Ascending aorta (tissue), 2 donors: ENCODE measurements at regions not wholly inside any gene's neighbourhood (a gene's known extent, or its start where the extent isn't known, plus 50 kb on each side); places are given as distances from the start of the nearest gene placed in this dataset.

Source experiments
- DNase-seq, 2 donors: peaks; one replicate each; pipeline ENCODE4 v3.0.0-alpha.2; 2019; ENCODE audit warnings: low spot score in 2 of 2
- H3K27ac ChIP-seq, 2 donors: fragments of 200-600 bp; sonication (generic); one replicate each; pipeline ENCODE4 v1.5.1; 2016 to 2017; ENCODE audit warnings: mild to moderate bottlenecking in 1 of 2
- H3K27me3 ChIP-seq: fragments of 200-600 bp; sonication (generic); one replicate; pipeline ENCODE4 v1.5.1; 2017
- H3K36me3 ChIP-seq, 2 donors: fragments of 200-600 bp; sonication (generic); one replicate each; pipeline ENCODE4 v1.5.1; 2016
- H3K4me1 ChIP-seq, 2 donors: fragments of 200-600 bp; sonication (generic); one replicate each; pipeline ENCODE4 v1.5.1; 2016 to 2017; ENCODE audit warnings: mild to moderate bottlenecking in 1 of 2
- H3K4me3 ChIP-seq, 2 donors: fragments of 200-600 bp; sonication (generic); one replicate each; pipeline ENCODE4 v1.5.1; 2016 to 2017; ENCODE audit warnings: mild to moderate bottlenecking in 1 of 2
- H3K9me3 ChIP-seq, 2 donors: fragments of 200-600 bp; sonication (generic); one replicate each; pipeline ENCODE4 v1.5.1; 2016
- CTCF ChIP-seq, 3 experiments: fragments of 200-600 bp in 2 of 3; fragments of 450-650 bp in 1 of 3; sonication (generic) in 2 of 3; IDR thresholded peaks; one replicate each; pipeline ENCODE4 v1.5.1; 2016 to 2019; ENCODE audit warnings: antibody characterized with exemption in 3 of 3, mild to moderate bottlenecking in 1 of 3, moderate library complexity in 1 of 3
- intact Hi-C: fragments of 100-400 bp; cut with DNase I; formaldehyde crosslinking; loops from one replicate; pipeline ENCODE4 v1.15.1; 2023

DNA sequence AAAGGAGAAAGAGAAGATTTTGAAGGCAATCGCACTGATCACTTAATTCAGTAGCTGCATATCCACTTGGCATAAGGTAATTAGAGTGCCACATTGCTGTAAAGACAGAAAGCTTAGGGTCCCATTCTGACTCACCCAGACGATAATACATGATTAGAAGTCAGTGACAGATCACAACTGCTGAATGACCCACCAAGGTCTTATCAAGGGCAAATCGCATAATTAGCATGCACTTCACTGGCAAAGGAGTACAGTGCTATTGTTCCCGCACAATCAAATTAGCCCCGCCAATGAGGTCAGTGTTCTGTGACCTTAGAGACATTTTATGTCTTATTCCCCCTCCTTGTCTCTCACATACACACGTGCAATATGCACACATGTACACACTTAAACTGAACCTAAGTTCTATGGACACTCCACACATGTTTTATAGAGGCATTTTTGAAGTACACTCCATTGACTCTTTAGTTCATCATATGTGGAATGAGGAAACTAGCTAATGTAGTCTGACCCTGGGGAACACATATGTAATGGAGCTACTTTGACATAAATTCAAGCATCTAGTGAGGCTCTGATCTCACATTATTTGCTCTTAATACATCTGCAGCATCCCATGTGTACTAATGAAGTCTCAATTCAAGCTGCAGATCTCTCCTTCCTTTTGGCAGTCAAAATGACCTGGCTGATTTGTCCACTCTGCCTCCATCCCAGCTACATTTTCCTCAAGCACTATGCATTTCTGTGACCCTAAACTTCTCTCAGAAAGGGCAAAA lies 673.8 kb upstream of the FANCL start:
- Histone ChIP-seq H3K9me3 (no peaks in the 10 kb centered on the region), H3K4me1 (no peaks in the 10 kb centered on the region), H3K4me3 (no peak overlapping the region), H3K27ac (no peak overlapping the region), H3K27me3 (no peaks in the 10 kb centered on the region), H3K36me3 (no peaks in the 10 kb centered on the region)
- intact Hi-C loops, result no loop called here
- no peak for TF ChIP-seq CTCF (IDR thresholded peaks at IDR 0.05)
- no peak for DNase-seq

- DNase-seq, result no peak
- Histone ChIP-seq H3K27ac (no peak overlapping the region), H3K4me1 (no peaks in the 10 kb centered on the region), H3K27me3 (no peaks in the 10 kb centered on the region), H3K4me3 (no peak overlapping the region), H3K36me3 (no peaks in the 10 kb centered on the region), H3K9me3 (no peaks in the 10 kb centered on the region)
- TF ChIP-seq CTCF (IDR thresholded peaks at IDR 0.05), result no peak
- intact Hi-C loops, result no loop called here
Measured at GRCh38 chr2:58913082-58913726, 672.1 kb upstream of the FANCL start.

DNA sequence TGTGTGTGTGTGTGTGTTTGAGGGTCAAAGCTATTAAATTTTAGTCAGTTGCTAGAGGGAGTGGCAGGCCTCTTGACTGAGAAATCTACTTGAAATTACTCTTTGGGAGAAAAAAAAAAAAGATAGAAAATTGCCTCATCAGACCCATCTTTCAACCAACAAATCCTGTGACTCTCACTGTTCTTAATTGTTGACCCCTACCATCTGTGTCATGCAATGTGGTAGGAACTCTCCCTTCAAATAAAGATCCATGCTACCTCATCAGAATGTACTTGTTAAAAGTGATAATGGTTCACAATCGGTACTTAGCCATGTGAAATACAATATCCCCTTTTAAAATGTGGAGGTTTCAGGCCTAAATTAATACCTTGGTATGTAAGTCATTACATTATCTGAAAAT lies 670.8 kb upstream of the FANCL start:
- DNase-seq, result no peak
- Histone ChIP-seq H3K36me3 (no peaks in the 10 kb centered on the region), H3K4me1 (no peaks in the 10 kb centered on the region), H3K27ac (no peak overlapping the region), H3K27me3 (no peaks in the 10 kb centered on the region), H3K4me3 (no peak overlapping the region), H3K9me3 (no peaks in the 10 kb centered on the region)
- no peak for TF ChIP-seq CTCF (IDR thresholded peaks at IDR 0.05)
- intact Hi-C loops, result no loop called here

DNA sequence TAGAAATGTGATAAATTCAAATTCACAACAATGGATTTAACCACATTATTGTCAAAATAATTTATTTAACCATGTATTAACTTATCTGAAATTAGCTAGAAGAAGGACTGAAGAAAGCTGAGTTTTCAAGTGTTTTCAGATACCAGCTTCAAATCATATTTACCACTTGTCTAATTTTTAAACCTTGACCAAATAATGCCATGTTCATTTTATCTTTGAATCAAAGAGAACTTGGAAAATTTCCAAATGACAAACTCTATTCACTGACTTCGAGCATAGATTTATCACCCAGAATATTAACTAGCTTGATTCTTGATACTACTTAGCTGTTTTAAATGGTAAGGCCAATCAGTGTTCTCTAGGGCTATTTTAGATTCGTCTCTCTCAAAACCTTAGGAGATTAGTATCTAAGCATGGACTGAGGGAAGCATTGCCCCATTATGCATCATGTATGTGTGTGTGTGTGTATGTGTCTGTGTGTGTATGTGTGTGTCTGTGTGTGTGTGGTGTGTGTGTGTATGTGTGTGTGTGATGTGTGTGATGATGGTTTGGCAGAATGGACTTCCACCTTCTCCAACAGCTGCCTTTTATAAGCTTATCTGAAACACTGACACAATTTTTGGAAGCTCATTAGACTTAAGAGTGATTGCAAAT lies 667.5 kb upstream of the FANCL start:
- Histone ChIP-seq H3K9me3 (no peaks in the 10 kb centered on the region), H3K27ac (no peak overlapping the region), H3K36me3 (no peaks in the 10 kb centered on the region), H3K4me1 (no peaks in the 10 kb centered on the region), H3K27me3 (no peaks in the 10 kb centered on the region), H3K4me3 (no peak overlapping the region)
- DNase-seq, result no peak
- intact Hi-C loops, result no loop called here
- TF ChIP-seq CTCF (IDR thresholded peaks at IDR 0.05), result no peak

- Histone ChIP-seq H3K27ac (no peak overlapping the region), H3K36me3 (no peaks in the 10 kb centered on the region), H3K4me1 (no peaks in the 10 kb centered on the region), H3K9me3 (no peaks in the 10 kb centered on the region), H3K4me3 (no peak overlapping the region), H3K27me3 (no peaks in the 10 kb centered on the region)
- no peak for TF ChIP-seq CTCF (IDR thresholded peaks at IDR 0.05)
- no peak for DNase-seq
- intact Hi-C loops, result no loop called here
Measured at GRCh38 chr2:58907644-58908043, 666.5 kb upstream of the FANCL start.
